Testis (tissue), 2 donors: ENCODE measurements at regions not wholly inside any gene's neighbourhood (a gene's known extent, or its start where the extent isn't known, plus 50 kb on each side); places are given as distances from the start of the nearest gene placed in this dataset.

ENCODE experiments used
- CTCF ChIP-seq, 3 experiments: fragments of 450-650 bp in 2 of 3; fragments of 200-600 bp in 1 of 3; sonication (generic) in 1 of 3; IDR thresholded peaks; one replicate each; pipeline ENCODE4 v1.5.1; 2016 to 2019; ENCODE audit warnings: antibody characterized with exemption in 3 of 3, mild to moderate bottlenecking in 2 of 3, moderate library complexity in 1 of 3
- POLR2A ChIP-seq: fragments of 450-650 bp; IDR thresholded peaks from one replicate; pipeline ENCODE4 v1.6.1; 2017; ENCODE audit warnings: antibody characterized with exemption, mild to moderate bottlenecking, moderate library complexity

GRCh38 chr4:107319386-107319785, 283.3 kb upstream of the DKK2 start:
- TF ChIP-seq CTCF (IDR thresholded peaks at IDR 0.05) = no peak
- no peak for TF ChIP-seq POLR2A
